AG09319 (cell line): ENCODE measurements at regions not wholly inside any gene's neighbourhood (a gene's known extent, or its start where the extent isn't known, plus 50 kb on each side); places are given as distances from the start of the nearest gene placed in this dataset.

ENCODE experiments used
- DNase-seq: peaks from one replicate; pipeline ENCODE4 v3.0.0-alpha.2; 2010; ENCODE audit warnings: low read depth; ENCODE audit errors: extremely low read depth
- CTCF ChIP-seq: IDR thresholded peaks from 2 replicates; pipeline ENCODE4 v1.5.1; 2011; ENCODE audit warnings: low read depth, mild to moderate bottlenecking, inconsistent platforms, low read length, moderate library complexity

GRCh38 chr20:41889126-41889843 lies 271.1 kb upstream of the CHD6 start:
- no peak for TF ChIP-seq CTCF
- DNase-seq = no peak

- TF ChIP-seq CTCF = no peak
These were observed 270.3 kb upstream of the CHD6 start for GRCh38 chr20:41888434-41888833.

DNA sequence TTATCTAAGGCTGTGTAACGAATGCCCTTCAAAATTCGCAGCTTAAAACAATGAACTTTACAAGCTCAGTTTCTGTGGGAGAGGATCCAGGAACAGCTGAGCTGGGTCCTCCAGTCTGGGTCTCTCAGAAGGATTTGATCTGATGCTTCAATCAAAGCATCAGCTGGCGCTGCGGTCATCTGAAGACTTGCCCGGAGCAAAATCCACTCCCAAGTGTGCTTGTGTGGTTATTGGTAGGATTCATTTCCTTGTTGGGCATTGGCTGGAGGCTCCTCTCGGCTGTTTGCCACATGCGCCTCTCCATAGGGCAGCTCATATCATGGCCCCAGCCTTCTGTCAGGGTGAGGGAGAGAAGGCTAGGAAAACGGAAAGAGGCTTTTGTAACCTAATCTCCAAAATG lies 269.3 kb upstream of the CHD6 start:
- no peak for TF ChIP-seq CTCF
- DNase-seq = no peak

More at GRCh38 chr20:41888434-41888833, 270.3 kb upstream of the CHD6 start:
- no peak for DNase-seq

DNA sequence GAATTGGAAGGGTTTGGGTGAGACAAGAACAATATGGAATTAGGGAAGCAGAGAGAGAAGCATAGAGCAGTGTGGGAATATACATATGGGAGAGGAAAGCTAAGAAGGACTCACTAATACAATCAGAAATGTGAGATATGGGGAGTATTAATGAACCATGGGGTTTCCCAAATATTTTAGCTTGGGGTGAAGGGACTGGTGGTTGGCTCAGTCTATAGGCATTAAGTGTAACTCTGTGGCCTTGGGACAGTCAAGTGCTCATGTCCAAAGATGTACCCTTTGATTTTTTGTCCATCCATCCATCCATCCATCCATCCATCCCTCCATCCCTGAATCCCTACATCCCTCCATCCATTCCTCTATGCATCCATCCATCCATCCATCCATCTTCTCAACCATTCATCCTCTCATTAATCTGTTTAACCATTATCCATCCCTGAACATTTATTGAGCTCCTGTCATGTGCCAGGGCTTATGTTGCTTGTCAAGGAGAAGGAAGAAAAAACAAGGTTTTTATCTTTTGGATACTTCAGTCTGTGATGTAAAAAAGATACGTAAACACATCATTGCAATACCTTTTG lies 263.4 kb upstream of the CHD6 start:
- no peak for DNase-seq
- no peak for TF ChIP-seq CTCF

- DNase-seq = no peak
- no peak for TF ChIP-seq CTCF
These were observed 260.9 kb upstream of the CHD6 start for GRCh38 chr20:41879123-41879522.

DNA sequence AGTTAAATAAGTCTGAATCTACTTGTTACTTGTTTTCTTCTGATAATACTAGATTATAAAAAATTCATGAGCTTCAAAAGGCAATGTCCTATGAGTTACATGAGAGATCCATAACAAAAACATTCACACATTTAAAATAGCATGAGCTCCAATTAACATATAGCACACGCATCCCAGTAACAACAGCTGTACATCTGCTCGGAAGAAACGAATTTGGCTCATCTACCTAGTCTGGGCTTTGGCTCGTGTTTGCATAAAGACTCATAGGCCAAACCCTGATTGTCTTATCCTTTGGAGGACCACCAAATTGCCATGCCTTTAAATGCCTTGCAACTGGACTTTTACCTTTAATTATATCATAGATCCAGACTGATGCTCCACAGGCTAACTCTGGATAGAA lies 259.7 kb upstream of the CHD6 start:
- TF ChIP-seq CTCF = no peak
- DNase-seq = no peak

GRCh38 chr20:41874658-41875057 lies 256.5 kb upstream of the CHD6 start:
- no peak for DNase-seq

More at GRCh38 chr20:41874658-41875057, 256.5 kb upstream of the CHD6 start:
- no peak for TF ChIP-seq CTCF
